K562 (cell line): ENCODE measurements at regions not wholly inside any gene's neighbourhood (a gene's known extent, or its start where the extent isn't known, plus 50 kb on each side); places are given as distances from the start of the nearest gene placed in this dataset.

ENCODE experiments used
- ATAC-seq: fragments of 200-7000 bp; cut with Tn5 transposase; 3 replicates; pipeline ENCODE4 v1.9.1; 2020; ENCODE audit warnings: moderate library complexity
- BruUV-seq: library from RNA; stranded (reverse); fragments of 400-500 nt; replicated peaks from 2 replicates; lab custom pipeline; 2021; lab: Mats Ljungman, UMichigan
- CTCF ChIA-PET: fragments of 300-600 bp; formaldehyde crosslinking; extraction: SDS; loops from one replicate; lab custom pipeline; 2021; ENCODE audit warnings: low intra/inter-chr PET ratio; lab: Yijun Ruan, JAX
- POLR2A ChIA-PET: fragments of 300-600, 350-650 bp; sonication (Branson Sonifier 250); formaldehyde crosslinking; extraction: SDS; loops from one replicate; lab custom pipeline; 2021; ENCODE audit warnings: antibody characterized with exemption, inconsistent platforms; lab: Yijun Ruan, JAX
- DNase-seq, 4 experiments: peaks; one replicate each; pipeline versions ENCODE4 v3.0.0 to v3.0.0-alpha.2; 2011 to 2018; ENCODE audit warnings: low spot score in 3 of 4, mixed read lengths in 3 of 4; ENCODE audit errors: extremely low read depth in 1 of 4
- FAIRE-seq: peaks from 2 replicates; lab custom pipeline; 2011; peaks lifted over from hg19 to GRCh38; lab: Jason Lieb, UNC
- H2AFZ ChIP-seq: 2 replicates; pipeline ENCODE4 v1.6.0; 2011; ENCODE audit warnings: low read depth, low read length, control low read depth, inconsistent platforms
- H3K27ac ChIP-seq: fragments of 200-600 bp; 3 replicates; pipeline ENCODE4 v1.8.0; 2011; ENCODE audit warnings: low read depth, mild to moderate bottlenecking, control low read depth, inconsistent platforms, low read length, moderate library complexity, mixed read lengths; ENCODE audit errors: extremely low read depth
- H3K27me3 ChIP-seq, 2 experiments: fragments of 300-600 bp in 1 of 2; 2 replicates in 1 of 2; 3 replicates in 1 of 2; pipeline versions ENCODE4 v1.6.0 to v1.8.0; 2011; ENCODE audit warnings: inconsistent platforms in 2 of 2, low read length in 2 of 2, mild to moderate bottlenecking in 1 of 2, mixed read lengths in 1 of 2, moderate library complexity in 1 of 2; ENCODE audit not compliant: control insufficient read depth in 2 of 2, insufficient read depth in 2 of 2
- H3K36me3 ChIP-seq: fragments of 300-600 bp; 3 replicates; pipeline ENCODE4 v1.8.0; 2011; ENCODE audit warnings: mild to moderate bottlenecking, low read length, inconsistent platforms; ENCODE audit not compliant: control insufficient read depth, insufficient read depth
- H3K4me1 ChIP-seq, 2 experiments: fragments of 200-600 bp in 1 of 2; replicated peaks in 1 of 2; 2 replicates in 1 of 2; 3 replicates in 1 of 2; pipeline versions ENCODE4 v1.5.1 to v1.8.0; 2011; ENCODE audit warnings: inconsistent platforms in 2 of 2, low read length in 2 of 2, mild to moderate bottlenecking in 1 of 2, mixed read lengths in 1 of 2, moderate library complexity in 1 of 2; ENCODE audit not compliant: control insufficient read depth in 2 of 2, insufficient read depth in 2 of 2
- H3K4me2 ChIP-seq: 2 replicates; pipeline ENCODE4 v1.6.1; 2011; ENCODE audit warnings: low read length, control low read depth, inconsistent platforms, mixed read lengths; ENCODE audit not compliant: insufficient read depth
- H3K4me3 ChIP-seq: fragments of 200-600 bp; sonication (generic), shearing (Covaris generic); 2 replicates; pipeline ENCODE4 v1.5.1; 2016; ENCODE audit warnings: control low read depth, inconsistent platforms
- H3K79me2 ChIP-seq: fragments of 200-600 bp; 3 replicates; pipeline ENCODE4 v1.8.0; 2011; ENCODE audit warnings: low read length, inconsistent platforms; ENCODE audit not compliant: control insufficient read depth, insufficient read depth
- H3K9ac ChIP-seq, 2 experiments: 2 replicates each; pipeline versions ENCODE4 v1.6.0 to v1.6.1; 2011; ENCODE audit warnings: low read depth in 2 of 2, low read length in 2 of 2, control low read depth in 1 of 2, inconsistent platforms in 1 of 2, mild to moderate bottlenecking in 1 of 2, mixed read lengths in 1 of 2; ENCODE audit not compliant: insufficient read depth in 1 of 2
- H3K9me1 ChIP-seq: one replicate; pipeline ENCODE4 v1.6.0; 2011; ENCODE audit warnings: inconsistent platforms, mild to moderate bottlenecking, low read length, moderate library complexity; ENCODE audit not compliant: control insufficient read depth, insufficient read depth
- H3K9me3 ChIP-seq: replicated peaks from 2 replicates; pipeline ENCODE4 v1.5.1; 2011; ENCODE audit warnings: low read depth, low read length, inconsistent platforms; ENCODE audit not compliant: control insufficient read depth, insufficient read depth
- H4K20me1 ChIP-seq: replicated peaks from 2 replicates; pipeline ENCODE4 v1.6.1; 2011; ENCODE audit warnings: low read length, inconsistent platforms, mixed read lengths; ENCODE audit not compliant: control insufficient read depth, insufficient read depth
- BHLHE40 ChIP-seq: IDR thresholded peaks from 2 replicates; pipeline ENCODE4 v1.6.1; 2011; ENCODE audit warnings: low read length, improper control_type of control experiment
- BRF1 ChIP-seq: IDR thresholded peaks from 3 replicates; pipeline ENCODE4 v1.6.1; 2011; ENCODE audit warnings: borderline replicate concordance, mild to moderate bottlenecking; ENCODE audit not compliant: insufficient read length; ENCODE audit errors: extremely low read depth
- FOXK1 ChIP-seq: sonication (generic); formaldehyde crosslinking; IDR thresholded peaks from 2 replicates; pipeline ENCODE4 v1.8.0; 2022; ENCODE audit warnings: missing genetic modification reagents, mild to moderate bottlenecking, borderline replicate concordance
- NCOA2 ChIP-seq, 2 experiments: fragments of 450-650 bp; IDR thresholded peaks; 2 replicates each; pipeline ENCODE4 v1.6.1; 2018; ENCODE audit warnings: mild to moderate bottlenecking in 2 of 2, moderate library complexity in 1 of 2; ENCODE audit not compliant: partially characterized antibody in 2 of 2
- NR4A1 ChIP-seq, 2 experiments: fragments of 250-450 bp in 1 of 2; fragments of 450-650 bp in 1 of 2; sonication (Bioruptor Pico) in 1 of 2; IDR thresholded peaks; 2 replicates each; pipeline versions ENCODE4 v1.4.0 to v1.6.1; 2016 to 2020; ENCODE audit warnings: mild to moderate bottlenecking in 2 of 2, missing compliant biosample characterization in 1 of 2, missing genetic modification characterization in 1 of 2, moderate library complexity in 1 of 2
- SRSF9 ChIP-seq: fragments of 200-400 bp; formaldehyde crosslinking; IDR thresholded peaks from 2 replicates; pipeline ENCODE4 v1.6.1; 2017; ENCODE audit warnings: low read depth, low read length, borderline replicate concordance
- TRIM25 ChIP-seq: fragments of 450-650 bp; IDR thresholded peaks from 2 replicates; pipeline ENCODE4 v1.7.0; 2016; ENCODE audit warnings: borderline replicate concordance
- ZBTB8A ChIP-seq: fragments of 450-650 bp; IDR thresholded peaks from 2 replicates; pipeline ENCODE4 v1.6.1; 2018; ENCODE audit warnings: mild to moderate bottlenecking, moderate library complexity; ENCODE audit not compliant: partially characterized antibody
- ZNF655 ChIP-seq: fragments of 250-450 bp; sonication (Bioruptor Pico); IDR thresholded peaks from 2 replicates; pipeline ENCODE4 v1.5.0; 2021
- ZNF77 ChIP-seq: fragments of 250-450 bp; sonication (Bioruptor Pico); IDR thresholded peaks from 2 replicates; pipeline ENCODE4 v1.5.0; 2020
- WGBS: fragments of 100-300 bp; shearing (Covaris generic); methylation state at CpG from one replicate; pipeline ENCODE4 v1.1.6; 2016; ENCODE audit warnings: low coverage, mixed read lengths; ENCODE audit not compliant: insufficient coverage; ENCODE audit errors: missing lambda C conversion rate; 5-methylcytosine and 5-hydroxymethylcytosine counted together
- in situ Hi-C: fragments of 300-500 bp; cut with MboI; formaldehyde crosslinking; loops from 4 replicates; pipeline ENCODE4 v1.15.0; 2018; ENCODE audit warnings: inconsistent platforms, mixed read lengths
- intact Hi-C: fragments of 100-400 bp; cut with micrococcal nuclease; formaldehyde crosslinking; loops from 2 replicates; pipeline ENCODE4 v1.14.2; 2022

GRCh38 chr14:106585692-106586091, 1059.3 kb downstream of the TMEM121 start:
- H3K9me3 ChIP-seq, result no peaks in the 10 kb centered on the region
- no peaks in the 10 kb centered on the region for H3K27me3 ChIP-seq
- intact Hi-C loops, result no loop called here
- ChIA-PET POLR2A (no interaction called here), CTCF (no interaction called here)
- no peak for TF ChIP-seq NCOA2 (IDR thresholded peaks at IDR 0.05; ENCODE audit: partially characterized antibody in 2 of 2)
- no peak for TF ChIP-seq SRSF9
- TF ChIP-seq ZBTB8A, result no peak
- TF ChIP-seq TRIM25, result no peak
- TF ChIP-seq BHLHE40, result no peak
- TF ChIP-seq NR4A1 (CRISPR knock-in tag; IDR thresholded peaks at IDR 0.05), result no peak
- TF ChIP-seq NR4A1 (tag; IDR thresholded peaks at IDR 0.05), result no peak
- TF ChIP-seq FOXK1 (CRISPR knock-in tag), result no peak
- no peak for TF ChIP-seq ZNF655 (CRISPR knock-in tag)
- TF ChIP-seq ZNF77, result no peak
- no peak for TF ChIP-seq BRF1
- WGBS, result 0% methylated on average over 3 of the region's 9 CpGs
- H3K36me3 ChIP-seq, result no peaks in the 10 kb centered on the region
- ATAC-seq (no peak), FAIRE-seq (no peak), DNase-seq (no peak)
- no TSS peak for BruUV-seq
- in situ Hi-C loops, result no loop called here
- H3K4me1 ChIP-seq, result no peaks in the 10 kb centered on the region
- no peak overlapping the region for H2AFZ ChIP-seq
- no peaks in the 10 kb centered on the region for H4K20me1 ChIP-seq
- no peak overlapping the region for H3K9ac ChIP-seq
- H3K4me3 ChIP-seq, result no peak overlapping the region
- no peaks in the 10 kb centered on the region for H3K79me2 ChIP-seq
- no peak overlapping the region for H3K4me2 ChIP-seq
- no peak overlapping the region for H3K27ac ChIP-seq
- H3K9me1 ChIP-seq, result no peaks in the 10 kb centered on the region
